MM.1S (cell line): ENCODE measurements at regions not wholly inside any gene's neighbourhood (a gene's known extent, or its start where the extent isn't known, plus 50 kb on each side); places are given as distances from the start of the nearest gene placed in this dataset.

Source experiments
- DNase-seq: peaks from one replicate; pipeline ENCODE4 v3.0.0-alpha.2; 2015
- H2AFZ ChIP-seq: fragments of 300-600 bp; sonication (generic); 2 replicates; pipeline ENCODE4 v1.6.0; 2016; ENCODE audit warnings: antibody characterized with exemption, low read length
- H3F3A ChIP-seq: fragments of 300-600 bp; sonication (generic); 2 replicates; pipeline ENCODE4 v1.6.1; 2016; ENCODE audit warnings: mild to moderate bottlenecking, antibody characterized with exemption, low read length, moderate library complexity, mixed read lengths; ENCODE audit not compliant: insufficient read depth
- H3K27ac ChIP-seq: fragments of 300-600 bp; sonication (generic); 2 replicates; pipeline ENCODE4 v1.5.1; 2016; ENCODE audit warnings: mild to moderate bottlenecking, low read length
- H3K27me3 ChIP-seq: fragments of 300-600 bp; sonication (generic); replicated peaks from 2 replicates; pipeline ENCODE4 v1.6.0; 2016; ENCODE audit warnings: low read length; ENCODE audit not compliant: insufficient read depth
- H3K36me3 ChIP-seq: fragments of 300-600 bp; sonication (generic); replicated peaks from 2 replicates; pipeline ENCODE4 v1.6.1; 2016; ENCODE audit warnings: mild to moderate bottlenecking, low read length, mixed read lengths; ENCODE audit not compliant: insufficient read depth
- H3K4me1 ChIP-seq: fragments of 300-600 bp; sonication (generic); 2 replicates; pipeline ENCODE4 v1.6.1; 2016; ENCODE audit warnings: low read length, mixed read lengths
- H3K4me2 ChIP-seq: fragments of 300-600 bp; sonication (generic); 2 replicates; pipeline ENCODE4 v1.6.0; 2016; ENCODE audit warnings: low read depth, low read length
- H3K4me3 ChIP-seq: fragments of 300-600 bp; sonication (generic); 2 replicates; pipeline ENCODE4 v1.5.1; 2016; ENCODE audit warnings: low read length, mixed read lengths
- H3K79me2 ChIP-seq: fragments of 300-600 bp; sonication (generic); 2 replicates; pipeline ENCODE4 v1.6.1; 2016; ENCODE audit warnings: mixed run types, low read length, mixed read lengths
- H3K9ac ChIP-seq: fragments of 300-600 bp; sonication (generic); 2 replicates; pipeline ENCODE4 v1.6.1; 2016; ENCODE audit warnings: low read length, mixed read lengths
- H3K9me2 ChIP-seq: fragments of 300-600 bp; sonication (generic); replicated peaks from 2 replicates; pipeline ENCODE4 v1.6.1; 2016; ENCODE audit warnings: mild to moderate bottlenecking, low read length, mixed read lengths; ENCODE audit not compliant: insufficient read depth
- H3K9me3 ChIP-seq: fragments of 300-600 bp; sonication (generic); replicated peaks from 2 replicates; pipeline ENCODE4 v1.6.1; 2016; ENCODE audit warnings: mild to moderate bottlenecking, low read length, mixed read lengths; ENCODE audit not compliant: insufficient read depth
- H4K20me1 ChIP-seq: fragments of 300-600 bp; sonication (generic); 2 replicates; pipeline ENCODE4 v1.6.1; 2016; ENCODE audit warnings: mild to moderate bottlenecking, low read length, moderate library complexity, mixed read lengths; ENCODE audit not compliant: insufficient read depth
- CTCF ChIP-seq: fragments of 300-600 bp; sonication (generic); IDR thresholded peaks from 2 replicates; pipeline ENCODE4 v1.5.1; 2016; ENCODE audit warnings: antibody characterized with exemption, low read length, mixed read lengths
- EZH2 ChIP-seq: fragments of 300-600 bp; sonication (generic); optimal IDR thresholded peaks from 2 replicates; pipeline ENCODE3; 2017; ENCODE audit warnings: low read depth, mild to moderate bottlenecking, antibody characterized with exemption, low read length, mixed read lengths
- EZH2phosphoT487 ChIP-seq: fragments of 300-600 bp; sonication (generic); IDR thresholded peaks from 2 replicates; pipeline ENCODE4 v1.6.1; 2018; ENCODE audit warnings: antibody characterized with exemption, low read length

GRCh38 chr15:70343961-70344621 is 246.4 kb upstream of the TLE3 start:
- Histone ChIP-seq H3K9me2 (no peaks in the 10 kb centered on the region), H3K79me2 (no peaks in the 10 kb centered on the region), H3K9me3 (no peaks in the 10 kb centered on the region), H3K4me1 (no peaks in the 10 kb centered on the region), H3K36me3 (no peaks in the 10 kb centered on the region), H2AFZ (no peak overlapping the region), H3F3A (no peaks in the 10 kb centered on the region), H3K27me3 (no peaks in the 10 kb centered on the region), H3K27ac (no peak overlapping the region), H3K9ac (no peak overlapping the region), H3K4me2 (no peak overlapping the region), H3K4me3 (no peak overlapping the region), H4K20me1 (no peaks in the 10 kb centered on the region)
- TF ChIP-seq CTCF (no peak), EZH2 (no peak), EZH2phosphoT487 (no peak)
- DNase-seq: no peak

GRCh38 chr15:70342554-70343548 is 245.1 kb upstream of the TLE3 start:
- Histone ChIP-seq H3K36me3 (no peaks in the 10 kb centered on the region), H3F3A (no peaks in the 10 kb centered on the region), H3K9me2 (no peaks in the 10 kb centered on the region), H3K27me3 (no peaks in the 10 kb centered on the region), H3K79me2 (no peaks in the 10 kb centered on the region), H2AFZ (no peak overlapping the region), H3K9ac (no peak overlapping the region), H3K4me3 (no peak overlapping the region), H4K20me1 (no peaks in the 10 kb centered on the region), H3K27ac (no peak overlapping the region), H3K4me2 (no peak overlapping the region), H3K4me1 (no peaks in the 10 kb centered on the region), H3K9me3 (no peaks in the 10 kb centered on the region)
- no peak for TF ChIP-seq CTCF
- TF ChIP-seq EZH2: no peak
- TF ChIP-seq EZH2phosphoT487: no peak
- DNase-seq: no peak

GRCh38 chr15:70342141-70342540 is 244.4 kb upstream of the TLE3 start:
- no peaks in the 10 kb centered on the region for H3K79me2 ChIP-seq
- no peaks in the 10 kb centered on the region for H4K20me1 ChIP-seq
- no peaks in the 10 kb centered on the region for H3K4me1 ChIP-seq
- no peaks in the 10 kb centered on the region for H3F3A ChIP-seq
- TF ChIP-seq EZH2 (no peak), EZH2phosphoT487 (no peak), CTCF (no peak)
- H3K4me3 ChIP-seq: no peak overlapping the region
- H3K27ac ChIP-seq: no peak overlapping the region
- H3K4me2 ChIP-seq: no peak overlapping the region
- H3K36me3 ChIP-seq: no peaks in the 10 kb centered on the region
- H3K27me3 ChIP-seq: no peaks in the 10 kb centered on the region
- DNase-seq: no peak
- H3K9me2 ChIP-seq: no peaks in the 10 kb centered on the region
- no peaks in the 10 kb centered on the region for H3K9me3 ChIP-seq
- H2AFZ ChIP-seq: no peak overlapping the region
- no peak overlapping the region for H3K9ac ChIP-seq
